Posterior cingulate gyrus (tissue), 11 donors: ENCODE measurements at regions not wholly inside any gene's neighbourhood (a gene's known extent, or its start where the extent isn't known, plus 50 kb on each side); places are given as distances from the start of the nearest gene placed in this dataset.

Experiments
- DNase-seq, 10 donors: peaks; one replicate each; pipeline versions ENCODE4 v3.0.0 to v3.0.0-alpha.2; 2020 to 2021; ENCODE audit warnings: mixed read lengths in 3 of 10
- intact Hi-C: fragments of 100-400 bp; cut with DNase I; formaldehyde crosslinking; loops from one replicate; pipeline ENCODE4 v1.15.1; 2023

GRCh38 chr5:93279296-93279963 lies 301.6 kb downstream of the NR2F1-AS1 start:
- intact Hi-C loops, result no loop called here

GRCh38 chr5:93278896-93279295 lies 302.1 kb downstream of the NR2F1-AS1 start:
- intact Hi-C loops, result no loop called here
- no peak for DNase-seq

More at GRCh38 chr5:93279296-93279963, 301.6 kb downstream of the NR2F1-AS1 start:
- no peak for DNase-seq

GRCh38 chr5:93277051-93277450 lies 304.0 kb downstream of the NR2F1-AS1 start:
- intact Hi-C loops, result no loop called here
- no peak for DNase-seq

GRCh38 chr5:93275376-93275775 lies 305.6 kb downstream of the NR2F1-AS1 start:
- intact Hi-C loops, result no loop called here

GRCh38 chr5:93274291-93274690 lies 306.7 kb downstream of the NR2F1-AS1 start:
- intact Hi-C loops, result no loop called here
- no peak for DNase-seq

More at GRCh38 chr5:93275376-93275775, 305.6 kb downstream of the NR2F1-AS1 start:
- DNase-seq, result no peak

- intact Hi-C loops, result no loop called here
- DNase-seq, result no peak
Measured at GRCh38 chr5:93273176-93273575, 307.8 kb downstream of the NR2F1-AS1 start.

GRCh38 chr5:93272108-93272507 lies 308.9 kb downstream of the NR2F1-AS1 start:
- intact Hi-C loops, result no loop called here

GRCh38 chr5:93267736-93268135 lies 313.3 kb downstream of the NR2F1-AS1 start:
- intact Hi-C loops, result no loop called here
- peak in 1 of 10 donors; percentile 77 for DNase-seq

More at GRCh38 chr5:93272108-93272507, 308.9 kb downstream of the NR2F1-AS1 start:
- DNase-seq, result no peak

GRCh38 chr5:93267276-93267675 lies 313.7 kb downstream of the NR2F1-AS1 start:
- peak in 3 of 10 donors; percentile 54 to 69 (median 58) for DNase-seq
- intact Hi-C loops, result no loop called here

- intact Hi-C loops, result no loop called here
- no peak for DNase-seq
Measured at GRCh38 chr5:93257616-93258015, 323.4 kb downstream of the NR2F1-AS1 start.

GRCh38 chr5:93255796-93256195 lies 325.2 kb downstream of the NR2F1-AS1 start:
- intact Hi-C loops, result no loop called here
- DNase-seq, result no peak

- intact Hi-C loops, result no loop called here
- DNase-seq, result no peak
Measured at GRCh38 chr5:93252165-93252564, 328.9 kb downstream of the NR2F1-AS1 start.

GRCh38 chr5:93251347-93251746 lies 329.7 kb downstream of the NR2F1-AS1 start:
- DNase-seq, result no peak
- intact Hi-C loops, result no loop called here

GRCh38 chr5:93250424-93250823 lies 330.6 kb downstream of the NR2F1-AS1 start:
- DNase-seq, result no peak
- intact Hi-C loops, result no loop called here

- peak in 1 of 10 donors; percentile 53 for DNase-seq
- intact Hi-C loops, result no loop called here
Measured at GRCh38 chr5:93249651-93250289, 331.2 kb downstream of the NR2F1-AS1 start.

GRCh38 chr5:93247105-93247504 lies 333.9 kb downstream of the NR2F1-AS1 start:
- intact Hi-C loops, result no loop called here
- no peak for DNase-seq

- intact Hi-C loops, result no loop called here
- DNase-seq, result peak in 1 of 10 donors; percentile 56
Measured at GRCh38 chr5:93246090-93246855, 334.7 kb downstream of the NR2F1-AS1 start.

GRCh38 chr5:93245226-93245625 lies 335.8 kb downstream of the NR2F1-AS1 start:
- intact Hi-C loops, result no loop called here
- DNase-seq, result no peak

- intact Hi-C loops, result no loop called here
- no peak for DNase-seq
Measured at GRCh38 chr5:93243481-93243880, 337.5 kb downstream of the NR2F1-AS1 start.

GRCh38 chr5:93240228-93240834 lies 340.7 kb downstream of the NR2F1-AS1 start:
- intact Hi-C loops, result no loop called here
- DNase-seq, result no peak
